GM23248 (cell line): ENCODE measurements at regions not wholly inside any gene's neighbourhood (a gene's known extent, or its start where the extent isn't known, plus 50 kb on each side); places are given as distances from the start of the nearest gene placed in this dataset.

ENCODE experiments used
- EZH2 ChIP-seq: fragments of 200-600 bp; sonication (generic); IDR thresholded peaks from 2 replicates; pipeline ENCODE4 v1.6.1; 2018; ENCODE audit warnings: antibody characterized with exemption, mild to moderate bottlenecking; ENCODE audit not compliant: insufficient read depth, poor library complexity, severe bottlenecking
- EZH2phosphoT487 ChIP-seq: fragments of 200-600 bp; sonication (generic); IDR thresholded peaks from 2 replicates; pipeline ENCODE4 v1.6.1; 2018; ENCODE audit warnings: antibody characterized with exemption, moderate library complexity, mild to moderate bottlenecking, low read depth; ENCODE audit not compliant: insufficient read depth

DNA sequence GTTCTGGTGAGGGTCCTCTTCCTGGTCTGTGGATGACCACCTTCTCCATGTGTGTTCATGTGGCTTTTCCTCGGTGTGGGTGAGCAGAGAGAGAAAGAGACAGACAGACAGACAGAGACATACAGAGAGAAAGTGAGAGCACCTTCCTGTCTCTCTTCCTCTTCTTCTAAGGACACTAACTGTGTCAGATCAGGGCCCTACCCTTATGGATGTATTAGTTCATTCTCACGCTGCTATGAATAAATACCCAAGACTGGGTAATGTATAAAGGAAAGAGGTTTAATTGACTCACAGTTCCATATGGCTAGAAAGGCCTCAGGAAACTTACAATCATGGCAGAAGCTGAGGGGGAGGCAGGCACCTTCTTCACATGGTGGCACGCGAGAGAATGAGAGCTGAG is 131.5 kb upstream of the ZNF648 start:
- TF ChIP-seq EZH2, result no peak
- no peak for TF ChIP-seq EZH2phosphoT487
